Activated T-cell treated with anti-CD3 and anti-CD28 coated beads, Interleukin-2, amount 50 U/mL, for 4 hours (primary cell): ENCODE measurements at regions not wholly inside any gene's neighbourhood (a gene's known extent, or its start where the extent isn't known, plus 50 kb on each side); places are given as distances from the start of the nearest gene placed in this dataset.

Source experiments
- ATAC-seq, 2 donors: fragments of 200-7000 bp; cut with Tn5 transposase; one replicate each; pipeline ENCODE4 v1.10.0; 2021
- DNase-seq: peaks from one replicate; pipeline ENCODE4 v3.0.0-alpha.2; 2020
- H3K27me3 Mint-ChIP-seq: one replicate; pipeline ENCODE4 v1.8.0; 2021; ENCODE audit warnings: low read depth, mixed read lengths
- H3K36me3 Mint-ChIP-seq: one replicate; pipeline ENCODE4 v1.8.0; 2022; ENCODE audit warnings: mixed read lengths; ENCODE audit not compliant: insufficient read depth
- H3K4me1 Mint-ChIP-seq: one replicate; pipeline ENCODE4 v1.8.0; 2021; ENCODE audit warnings: low read depth, mixed read lengths
- H3K4me3 Mint-ChIP-seq: one replicate; pipeline ENCODE4 v1.8.0; 2021; ENCODE audit warnings: mild to moderate bottlenecking, moderate library complexity, mixed read lengths
- H3K9me3 Mint-ChIP-seq: one replicate; pipeline ENCODE4 v1.8.0; 2021; ENCODE audit warnings: mixed read lengths

GRCh38 chr9:2466703-2467102, 154.9 kb upstream of the VLDLR start:
- DNase-seq (no peak), ATAC-seq (no peak)
- H3K27me3 Mint-ChIP-seq = peaks cover 12% of the 10 kb centered on the region
- peaks cover 5% of the 10 kb centered on the region for H3K9me3 Mint-ChIP-seq
- no peaks in the 10 kb centered on the region for H3K36me3 Mint-ChIP-seq
- H3K4me3 Mint-ChIP-seq = no peak overlapping the region
- no peaks in the 10 kb centered on the region for H3K4me1 Mint-ChIP-seq

DNA sequence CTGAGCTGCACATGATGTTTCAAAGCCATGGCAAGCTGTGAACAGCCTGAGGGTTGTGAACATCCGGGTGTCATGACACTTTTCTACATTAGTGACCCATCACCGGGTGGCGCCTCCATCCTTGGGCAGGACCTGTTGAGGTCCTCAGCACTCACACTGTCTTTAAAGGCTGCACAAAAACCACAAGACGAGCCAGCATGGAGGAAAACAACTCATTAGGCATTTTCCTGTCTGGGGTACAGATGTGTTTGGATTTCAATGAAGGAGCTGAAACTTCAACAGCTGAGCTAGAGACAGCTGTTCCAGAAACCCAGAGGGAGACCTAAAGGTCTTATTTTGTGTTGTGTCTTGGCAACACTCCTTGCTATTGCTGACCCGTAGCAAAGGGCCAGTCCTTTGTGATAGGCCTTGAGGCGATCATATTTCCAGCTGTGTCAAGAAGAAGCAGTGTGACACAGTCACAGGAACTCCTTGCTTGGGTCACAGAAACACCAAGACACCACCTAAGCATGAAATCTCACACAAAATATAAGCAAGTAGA, 151.8 kb upstream of the VLDLR start:
- Mint-ChIP-seq H3K9me3 (peaks cover under 1% of the 10 kb centered on the region), H3K27me3 (peaks cover 9% of the 10 kb centered on the region), H3K36me3 (no peaks in the 10 kb centered on the region), H3K4me3 (no peak overlapping the region), H3K4me1 (no peaks in the 10 kb centered on the region)
- no peak for ATAC-seq
- DNase-seq = no peak

DNA sequence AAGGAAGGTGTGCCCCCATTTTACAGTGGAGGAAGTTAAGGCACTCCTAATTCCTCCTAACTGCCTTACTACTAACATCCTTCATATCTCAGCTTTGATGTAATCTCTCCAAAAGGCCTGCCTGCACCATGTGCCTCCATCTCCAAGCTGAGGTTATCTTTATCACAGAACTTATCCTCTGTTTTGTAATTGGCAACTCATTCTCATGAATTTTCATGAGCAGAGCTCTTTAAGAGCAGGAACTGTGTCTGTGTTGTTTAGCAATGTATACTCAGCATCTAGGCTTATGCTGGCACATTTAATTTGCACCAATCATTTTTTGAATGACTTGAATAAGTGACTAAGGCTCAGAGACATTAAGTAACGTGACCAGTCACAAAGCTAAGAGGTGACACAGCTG, 147.9 kb upstream of the VLDLR start:
- ATAC-seq (no peak), DNase-seq (no peak)
- no peaks in the 10 kb centered on the region for H3K36me3 Mint-ChIP-seq
- no peaks in the 10 kb centered on the region for H3K4me1 Mint-ChIP-seq
- H3K9me3 Mint-ChIP-seq = no peaks in the 10 kb centered on the region
- peaks cover 5% of the 10 kb centered on the region for H3K27me3 Mint-ChIP-seq
- H3K4me3 Mint-ChIP-seq = no peak overlapping the region

- H3K4me1 Mint-ChIP-seq = no peaks in the 10 kb centered on the region
- H3K9me3 Mint-ChIP-seq = no peaks in the 10 kb centered on the region
- ATAC-seq (no peak), DNase-seq (no peak)
- H3K4me3 Mint-ChIP-seq = no peak overlapping the region
- peaks cover 10% of the 10 kb centered on the region for H3K27me3 Mint-ChIP-seq
- no peaks in the 10 kb centered on the region for H3K36me3 Mint-ChIP-seq
These were observed 143.8 kb upstream of the VLDLR start for GRCh38 chr9:2477755-2478154.

- H3K36me3 Mint-ChIP-seq = no peaks in the 10 kb centered on the region
- no peak for ATAC-seq
- no peak overlapping the region for H3K4me3 Mint-ChIP-seq
- DNase-seq = no peak
- peaks cover 10% of the 10 kb centered on the region for H3K27me3 Mint-ChIP-seq
- H3K4me1 Mint-ChIP-seq = no peaks in the 10 kb centered on the region
- H3K9me3 Mint-ChIP-seq = no peaks in the 10 kb centered on the region
These were observed 143.2 kb upstream of the VLDLR start for GRCh38 chr9:2478421-2478820.

- Mint-ChIP-seq H3K4me3 (no peak overlapping the region), H3K9me3 (no peaks in the 10 kb centered on the region), H3K27me3 (peaks cover 10% of the 10 kb centered on the region), H3K4me1 (no peaks in the 10 kb centered on the region), H3K36me3 (no peaks in the 10 kb centered on the region)
- DNase-seq = no peak
- no peak for ATAC-seq
These were observed 142.5 kb upstream of the VLDLR start for GRCh38 chr9:2479056-2479565.

DNA sequence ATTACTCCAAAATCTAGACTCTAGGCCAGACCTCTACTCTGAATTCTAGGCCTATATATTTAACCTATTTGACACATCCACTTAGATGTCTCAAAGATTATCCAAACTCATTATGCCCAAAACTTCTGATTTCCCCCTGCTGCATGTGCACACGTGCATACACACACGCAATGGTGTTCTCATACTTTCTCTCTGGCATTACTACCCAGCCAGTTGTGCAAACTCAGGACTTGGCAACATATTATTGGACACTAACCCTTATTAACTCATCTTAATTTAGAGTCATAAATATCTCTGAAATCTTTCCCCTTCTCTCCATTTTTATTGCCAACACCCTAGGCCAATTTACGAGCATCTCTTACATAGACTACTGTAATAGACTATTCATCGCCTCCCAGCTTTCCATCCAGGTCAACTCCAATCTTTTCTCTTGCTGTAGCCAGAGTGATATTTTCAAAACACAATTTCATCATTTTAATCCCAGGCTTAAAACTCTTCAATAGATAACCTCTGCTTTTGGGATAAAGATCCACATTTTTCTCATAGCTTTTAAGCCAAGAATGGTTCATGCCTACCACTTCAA, 141.2 kb upstream of the VLDLR start:
- H3K9me3 Mint-ChIP-seq = no peaks in the 10 kb centered on the region
- peaks cover 7% of the 10 kb centered on the region for H3K27me3 Mint-ChIP-seq
- no peaks in the 10 kb centered on the region for H3K4me1 Mint-ChIP-seq
- H3K36me3 Mint-ChIP-seq = no peaks in the 10 kb centered on the region
- DNase-seq (no peak), ATAC-seq (no peak)
- H3K4me3 Mint-ChIP-seq = no peak overlapping the region

GRCh38 chr9:2481216-2481615, 140.4 kb upstream of the VLDLR start:
- H3K4me3 Mint-ChIP-seq = no peak overlapping the region
- H3K9me3 Mint-ChIP-seq = no peaks in the 10 kb centered on the region
- no peaks in the 10 kb centered on the region for H3K36me3 Mint-ChIP-seq
- ATAC-seq (no peak), DNase-seq (no peak)
- no peaks in the 10 kb centered on the region for H3K4me1 Mint-ChIP-seq
- peaks cover 7% of the 10 kb centered on the region for H3K27me3 Mint-ChIP-seq

DNA sequence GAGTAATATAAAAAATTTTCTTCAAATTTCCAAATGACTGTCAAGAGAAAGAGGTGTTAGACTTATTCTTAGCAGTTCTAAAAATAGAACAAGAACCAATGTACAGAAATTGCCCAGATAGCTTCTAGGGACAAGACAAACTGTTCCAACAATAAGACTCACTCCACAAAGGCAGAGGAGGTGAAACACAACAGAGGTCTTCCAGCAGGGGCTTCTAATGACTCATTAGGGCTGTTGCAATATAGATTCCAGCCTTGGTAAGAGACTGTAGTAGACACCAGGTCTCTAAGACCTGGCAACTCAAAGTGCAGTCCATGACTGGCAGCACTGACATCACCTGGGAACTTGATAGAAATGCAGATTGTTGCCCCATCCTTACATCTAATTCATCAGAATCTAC, 134.6 kb upstream of the VLDLR start:
- Mint-ChIP-seq H3K9me3 (no peaks in the 10 kb centered on the region), H3K4me3 (no peak overlapping the region), H3K36me3 (no peaks in the 10 kb centered on the region), H3K27me3 (peaks cover 5% of the 10 kb centered on the region), H3K4me1 (no peaks in the 10 kb centered on the region)
- DNase-seq = no peak
- ATAC-seq = no peak

GRCh38 chr9:2489838-2490314, 131.7 kb upstream of the VLDLR start:
- Mint-ChIP-seq H3K27me3 (peaks cover 2% of the 10 kb centered on the region), H3K36me3 (no peaks in the 10 kb centered on the region), H3K4me3 (no peak overlapping the region), H3K9me3 (no peaks in the 10 kb centered on the region), H3K4me1 (no peaks in the 10 kb centered on the region)
- DNase-seq (no peak), ATAC-seq (no peak)

- H3K4me1 Mint-ChIP-seq = no peaks in the 10 kb centered on the region
- no peaks in the 10 kb centered on the region for H3K36me3 Mint-ChIP-seq
- DNase-seq = no peak
- H3K27me3 Mint-ChIP-seq = peaks cover 2% of the 10 kb centered on the region
- H3K9me3 Mint-ChIP-seq = no peaks in the 10 kb centered on the region
- no peak overlapping the region for H3K4me3 Mint-ChIP-seq
- no peak for ATAC-seq
These were observed 129.4 kb upstream of the VLDLR start for GRCh38 chr9:2492161-2492560.

DNA sequence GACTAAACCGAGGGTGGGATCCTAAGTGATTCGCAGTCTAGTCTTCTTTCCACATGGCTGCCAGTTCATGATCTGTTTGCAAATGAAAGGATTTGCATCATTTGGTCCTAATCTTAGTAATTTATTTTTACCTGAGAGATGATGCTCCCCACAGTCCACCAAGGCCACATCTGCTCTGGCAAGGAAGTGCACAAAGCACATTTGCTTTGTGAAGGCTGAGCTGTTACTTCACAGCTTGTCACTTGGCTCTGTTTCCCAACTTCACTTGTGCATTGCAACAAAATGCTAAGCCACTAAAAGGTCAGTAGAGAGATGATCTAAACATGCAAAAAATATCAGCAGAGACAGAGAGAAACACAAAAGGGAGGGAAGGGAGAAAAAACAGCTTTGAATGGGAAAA, 128.5 kb upstream of the VLDLR start:
- H3K27me3 Mint-ChIP-seq = peaks cover 2% of the 10 kb centered on the region
- H3K9me3 Mint-ChIP-seq = no peaks in the 10 kb centered on the region
- no peak for DNase-seq
- H3K4me3 Mint-ChIP-seq = no peak overlapping the region
- no peaks in the 10 kb centered on the region for H3K36me3 Mint-ChIP-seq
- no peaks in the 10 kb centered on the region for H3K4me1 Mint-ChIP-seq
- no peak for ATAC-seq

- Mint-ChIP-seq H3K4me3 (no peak overlapping the region), H3K36me3 (no peaks in the 10 kb centered on the region), H3K27me3 (peaks cover 2% of the 10 kb centered on the region), H3K9me3 (no peaks in the 10 kb centered on the region), H3K4me1 (no peaks in the 10 kb centered on the region)
- no peak for DNase-seq
- no peak for ATAC-seq
These were observed 128.1 kb upstream of the VLDLR start for GRCh38 chr9:2493529-2493928.

- DNase-seq (no peak), ATAC-seq (no peak)
- H3K4me3 Mint-ChIP-seq = no peak overlapping the region
- peaks cover 2% of the 10 kb centered on the region for H3K27me3 Mint-ChIP-seq
- H3K36me3 Mint-ChIP-seq = no peaks in the 10 kb centered on the region
- H3K9me3 Mint-ChIP-seq = no peaks in the 10 kb centered on the region
- no peaks in the 10 kb centered on the region for H3K4me1 Mint-ChIP-seq
These were observed 127.0 kb upstream of the VLDLR start for GRCh38 chr9:2494562-2494961.

GRCh38 chr9:2495221-2496005, 126.2 kb upstream of the VLDLR start:
- ATAC-seq (no peak), DNase-seq (no peak)
- Mint-ChIP-seq H3K27me3 (no peaks in the 10 kb centered on the region), H3K4me1 (no peaks in the 10 kb centered on the region), H3K9me3 (no peaks in the 10 kb centered on the region), H3K36me3 (no peaks in the 10 kb centered on the region), H3K4me3 (no peak overlapping the region)
